Neural crest cell (in vitro differentiated cells): ENCODE measurements at regions not wholly inside any gene's neighbourhood (a gene's known extent, or its start where the extent isn't known, plus 50 kb on each side); places are given as distances from the start of the nearest gene placed in this dataset.

Source experiments
- DNase-seq: peaks from one replicate; pipeline ENCODE4 v3.0.0; 2021; ENCODE audit warnings: low read depth, mixed read lengths, low spot score
- H3K27ac Mint-ChIP-seq: one replicate; pipeline ENCODE4 v1.8.0; 2021; ENCODE audit warnings: mild to moderate bottlenecking, mixed read lengths; ENCODE audit not compliant: unreplicated experiment
- H3K27me3 Mint-ChIP-seq: 2 replicates; pipeline ENCODE4 v1.8.0; 2021; ENCODE audit warnings: low read depth, mild to moderate bottlenecking, mixed read lengths
- H3K36me3 Mint-ChIP-seq: 2 replicates; pipeline ENCODE4 v1.8.0; 2021; ENCODE audit warnings: low read depth, mild to moderate bottlenecking, mixed read lengths
- H3K4me1 Mint-ChIP-seq: 2 replicates; pipeline ENCODE4 v1.8.0; 2021; ENCODE audit warnings: mixed read lengths
- H3K4me3 Mint-ChIP-seq: one replicate; pipeline ENCODE4 v1.8.0; 2021; ENCODE audit warnings: mild to moderate bottlenecking, mixed read lengths
- H3K9me3 Mint-ChIP-seq: 2 replicates; pipeline ENCODE4 v1.8.0; 2021; ENCODE audit warnings: mixed read lengths
- CTCF ChIP-seq: fragments of 200-600 bp; sonication (generic); conservative IDR thresholded peaks from 2 replicates; pipeline ENCODE4 v1.5.0; 2021; ENCODE audit warnings: antibody characterized with exemption, mild to moderate bottlenecking

GRCh38 chr5:33146881-33147280, 293.9 kb upstream of the TARS1 start:
- no peaks in the 10 kb centered on the region for H3K27me3 Mint-ChIP-seq
- no peaks in the 10 kb centered on the region for H3K36me3 Mint-ChIP-seq
- no peak for TF ChIP-seq CTCF
- no peak for DNase-seq
- H3K27ac Mint-ChIP-seq = no peak overlapping the region
- H3K4me1 Mint-ChIP-seq = no peaks in the 10 kb centered on the region
- H3K9me3 Mint-ChIP-seq = peaks cover 7% of the 10 kb centered on the region
- no peak overlapping the region for H3K4me3 Mint-ChIP-seq

GRCh38 chr5:33148076-33148513, 292.7 kb upstream of the TARS1 start:
- peaks cover 5% of the 10 kb centered on the region for H3K9me3 Mint-ChIP-seq
- no peaks in the 10 kb centered on the region for H3K4me1 Mint-ChIP-seq
- DNase-seq = no peak
- H3K4me3 Mint-ChIP-seq = no peak overlapping the region
- H3K27ac Mint-ChIP-seq = no peak overlapping the region
- H3K36me3 Mint-ChIP-seq = no peaks in the 10 kb centered on the region
- H3K27me3 Mint-ChIP-seq = no peaks in the 10 kb centered on the region
- no peak for TF ChIP-seq CTCF

GRCh38 chr5:33153372-33153771, 287.4 kb upstream of the TARS1 start:
- Mint-ChIP-seq H3K27ac (no peak overlapping the region), H3K4me1 (no peaks in the 10 kb centered on the region), H3K27me3 (no peaks in the 10 kb centered on the region), H3K9me3 (peaks cover 10% of the 10 kb centered on the region), H3K4me3 (no peak overlapping the region), H3K36me3 (no peaks in the 10 kb centered on the region)
- TF ChIP-seq CTCF = no peak
- no peak for DNase-seq

- no peak for TF ChIP-seq CTCF
- Mint-ChIP-seq H3K27me3 (no peaks in the 10 kb centered on the region), H3K4me3 (no peak overlapping the region), H3K27ac (no peak overlapping the region), H3K4me1 (no peaks in the 10 kb centered on the region), H3K36me3 (no peaks in the 10 kb centered on the region), H3K9me3 (peaks cover 10% of the 10 kb centered on the region)
- no peak for DNase-seq
Observed at GRCh38 chr5:33153831-33154230, 286.9 kb upstream of the TARS1 start.

GRCh38 chr5:33160871-33161270, 279.9 kb upstream of the TARS1 start:
- no peak for DNase-seq
- H3K9me3 Mint-ChIP-seq = peaks cover 13% of the 10 kb centered on the region
- no peaks in the 10 kb centered on the region for H3K4me1 Mint-ChIP-seq
- H3K27ac Mint-ChIP-seq = no peak overlapping the region
- H3K27me3 Mint-ChIP-seq = no peaks in the 10 kb centered on the region
- H3K4me3 Mint-ChIP-seq = no peak overlapping the region
- TF ChIP-seq CTCF = no peak
- H3K36me3 Mint-ChIP-seq = no peaks in the 10 kb centered on the region

- DNase-seq = no peak
- Mint-ChIP-seq H3K36me3 (peaks cover under 1% of the 10 kb centered on the region), H3K27me3 (no peaks in the 10 kb centered on the region), H3K9me3 (peaks cover 13% of the 10 kb centered on the region), H3K4me1 (no peaks in the 10 kb centered on the region), H3K4me3 (no peak overlapping the region), H3K27ac (no peak overlapping the region)
- no peak for TF ChIP-seq CTCF
Observed at GRCh38 chr5:33161421-33161820, 279.3 kb upstream of the TARS1 start.
